ENCODE measurements at regions not wholly inside any gene's neighbourhood (a gene's known extent, or its start where the extent isn't known, plus 50 kb on each side); places are given as distances from the start of the nearest gene placed in this dataset.
"Not testable (repeated sequence)": the region's sequence is repeated elsewhere in the genome, so short reads cannot be mapped to it uniquely, and the experiment has no call there.

DNA sequence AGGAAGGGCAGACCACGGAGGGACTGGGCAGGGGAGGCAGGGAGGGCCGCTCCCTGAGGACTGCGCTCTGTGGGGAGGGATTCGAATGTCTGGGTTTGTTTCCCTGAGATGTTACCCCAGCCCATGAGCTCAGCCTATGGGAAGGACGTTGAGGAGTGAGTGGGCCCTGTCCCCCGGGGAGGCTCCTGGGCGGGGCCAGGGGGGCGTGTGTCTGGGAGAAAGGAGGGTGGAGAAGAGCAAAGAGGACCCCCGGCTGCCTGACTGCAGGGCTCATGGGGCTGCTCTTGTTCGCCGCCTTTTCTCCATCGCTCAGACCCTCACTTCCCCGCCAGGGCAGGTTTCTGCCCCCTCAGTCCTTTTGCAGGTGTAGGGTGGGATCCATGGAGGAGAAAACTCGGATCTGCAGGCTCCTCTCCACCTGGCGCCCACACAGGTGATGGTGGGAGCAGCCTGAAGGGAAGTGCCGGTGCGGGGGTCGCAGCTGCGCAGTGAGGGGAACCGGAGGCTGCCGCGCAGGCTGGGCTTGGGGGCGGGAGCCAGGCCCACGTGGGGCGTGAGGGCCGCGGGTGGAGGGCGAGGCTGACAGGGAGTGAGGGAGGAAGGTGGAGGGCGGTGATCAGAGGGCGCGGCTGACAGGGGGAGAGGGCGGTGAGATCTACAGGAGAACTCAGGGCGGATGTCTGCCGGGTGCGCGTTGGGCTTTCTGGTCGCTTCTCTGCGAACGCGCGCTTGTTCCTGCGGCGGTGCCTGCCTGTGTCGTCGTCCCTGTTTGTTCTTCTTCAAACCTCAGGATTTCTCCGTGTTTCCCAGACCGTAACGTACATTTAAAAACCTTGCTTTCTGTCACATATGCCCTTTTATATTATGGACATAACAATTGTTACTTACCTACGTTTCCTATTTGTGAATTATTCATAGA, 198.2 kb upstream of the NPAP1 start:
- not testable (repeated sequence) for TF ChIP-seq EZH2 (IDR thresholded peaks at IDR 0.05; ENCODE audit: low read length, missing control alignments)
- TF ChIP-seq, protein P1, sequence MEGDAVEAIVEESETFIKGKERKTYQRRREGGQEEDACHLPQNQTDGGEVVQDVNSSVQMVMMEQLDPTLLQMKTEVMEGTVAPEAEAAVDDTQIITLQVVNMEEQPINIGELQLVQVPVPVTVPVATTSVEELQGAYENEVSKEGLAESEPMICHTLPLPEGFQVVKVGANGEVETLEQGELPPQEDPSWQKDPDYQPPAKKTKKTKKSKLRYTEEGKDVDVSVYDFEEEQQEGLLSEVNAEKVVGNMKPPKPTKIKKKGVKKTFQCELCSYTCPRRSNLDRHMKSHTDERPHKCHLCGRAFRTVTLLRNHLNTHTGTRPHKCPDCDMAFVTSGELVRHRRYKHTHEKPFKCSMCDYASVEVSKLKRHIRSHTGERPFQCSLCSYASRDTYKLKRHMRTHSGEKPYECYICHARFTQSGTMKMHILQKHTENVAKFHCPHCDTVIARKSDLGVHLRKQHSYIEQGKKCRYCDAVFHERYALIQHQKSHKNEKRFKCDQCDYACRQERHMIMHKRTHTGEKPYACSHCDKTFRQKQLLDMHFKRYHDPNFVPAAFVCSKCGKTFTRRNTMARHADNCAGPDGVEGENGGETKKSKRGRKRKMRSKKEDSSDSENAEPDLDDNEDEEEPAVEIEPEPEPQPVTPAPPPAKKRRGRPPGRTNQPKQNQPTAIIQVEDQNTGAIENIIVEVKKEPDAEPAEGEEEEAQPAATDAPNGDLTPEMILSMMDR (conservative IDR thresholded peaks at IDR 0.05 in 1 of 2, IDR thresholded peaks at IDR 0.05 in 1 of 2; ENCODE audit: low read depth in 1 of 2, low read length in 2 of 2) = not testable (repeated sequence)

Data from fibroblast of lung (primary cell).